Hematopoietic multipotent progenitor cell treated with erythropoietin and hydrocortisone succinate and interleukin-3 and kit ligand, for 15 days (in vitro differentiated cells): ENCODE measurements at regions not wholly inside any gene's neighbourhood (a gene's known extent, or its start where the extent isn't known, plus 50 kb on each side); places are given as distances from the start of the nearest gene placed in this dataset.

Experiments
- DNase-seq: peaks from one replicate; pipeline ENCODE4 v3.0.0-alpha.2; 2015; ENCODE audit warnings: low spot score

DNA sequence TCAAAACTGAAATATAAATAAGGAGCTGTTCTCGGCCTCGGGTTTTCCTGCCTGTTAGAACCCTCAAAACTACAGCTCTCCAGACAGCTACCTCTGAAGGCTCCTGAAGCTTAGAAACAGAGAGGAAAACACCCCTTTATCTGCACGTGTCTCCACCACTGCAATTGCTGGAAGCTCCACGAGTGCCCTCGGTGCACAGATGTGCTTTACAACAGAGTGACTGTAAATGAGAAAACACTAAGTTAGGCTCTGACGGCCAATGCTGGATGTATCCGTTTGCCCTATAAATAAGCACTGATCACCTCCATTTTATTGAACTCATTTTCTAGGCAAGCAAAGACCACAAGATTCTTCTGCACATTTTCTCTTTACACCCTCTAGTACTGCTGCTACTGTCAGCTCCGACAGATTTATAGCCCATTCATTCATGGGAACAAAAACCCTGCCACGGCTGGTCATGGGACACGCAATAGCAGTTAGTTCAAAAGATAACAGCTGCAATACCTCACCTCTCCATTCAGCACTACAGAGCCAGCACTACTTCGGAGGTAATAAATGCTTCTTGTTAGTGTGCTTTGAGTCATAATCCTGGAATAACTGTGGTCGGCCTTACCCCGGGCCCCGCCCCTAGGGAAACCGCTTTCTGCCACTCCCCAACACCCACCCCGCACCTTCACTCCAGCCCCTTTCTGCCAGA lies 241.1 kb upstream of the ZNF507 start:
- no peak for DNase-seq

GRCh38 chr19:32104850-32105235 lies 240.6 kb upstream of the ZNF507 start:
- DNase-seq: no peak

- DNase-seq: no peak
Observed at GRCh38 chr19:32105527-32106310, 239.7 kb upstream of the ZNF507 start.

DNA sequence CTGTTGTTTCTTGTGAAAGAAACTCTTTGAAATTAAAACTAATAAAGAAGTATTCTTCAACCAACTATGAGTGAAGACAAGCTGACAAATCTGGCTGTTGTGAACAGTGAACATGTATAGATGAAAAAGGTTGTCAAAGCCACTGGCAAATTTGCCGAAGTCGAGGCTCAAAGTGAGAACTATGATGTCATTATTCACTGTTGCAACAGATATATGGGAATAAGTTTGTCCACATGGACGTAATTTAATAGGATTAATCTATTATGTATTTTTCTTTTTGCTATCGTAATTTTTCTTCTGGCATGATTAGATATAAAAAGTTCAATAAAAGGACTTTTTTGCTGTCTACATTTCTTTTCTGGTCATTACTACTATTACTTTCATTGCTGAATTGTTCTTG lies 223.2 kb upstream of the ZNF507 start:
- no peak for DNase-seq

DNA sequence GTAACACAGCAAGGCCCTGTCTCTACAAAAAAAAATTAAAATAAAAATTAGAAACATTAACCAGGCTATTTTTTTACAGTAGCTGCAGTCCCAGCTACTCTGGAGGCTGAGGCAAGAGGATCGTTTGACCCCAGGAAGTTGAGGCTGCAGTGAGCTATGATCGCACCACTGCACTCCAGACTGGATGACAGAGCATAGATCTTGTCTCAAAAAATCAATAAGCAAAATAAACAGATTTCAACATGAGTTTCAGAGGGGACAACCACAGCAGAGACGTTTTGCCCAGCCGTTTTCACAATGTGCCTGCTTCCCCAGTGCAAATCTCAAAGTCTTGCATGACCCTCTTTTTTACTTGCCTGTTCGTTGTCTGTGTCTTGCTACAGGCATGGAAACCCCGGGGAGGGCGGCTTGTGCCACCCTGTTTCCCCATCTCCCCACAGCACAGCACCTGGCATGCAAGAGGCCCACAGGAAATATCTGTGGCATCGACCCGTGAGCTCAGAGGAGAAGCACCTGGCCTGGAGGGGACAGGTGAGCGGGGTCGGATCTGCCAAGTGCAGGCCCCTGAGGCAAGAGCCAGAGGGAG lies 222.0 kb upstream of the ZNF507 start:
- no peak for DNase-seq

DNA sequence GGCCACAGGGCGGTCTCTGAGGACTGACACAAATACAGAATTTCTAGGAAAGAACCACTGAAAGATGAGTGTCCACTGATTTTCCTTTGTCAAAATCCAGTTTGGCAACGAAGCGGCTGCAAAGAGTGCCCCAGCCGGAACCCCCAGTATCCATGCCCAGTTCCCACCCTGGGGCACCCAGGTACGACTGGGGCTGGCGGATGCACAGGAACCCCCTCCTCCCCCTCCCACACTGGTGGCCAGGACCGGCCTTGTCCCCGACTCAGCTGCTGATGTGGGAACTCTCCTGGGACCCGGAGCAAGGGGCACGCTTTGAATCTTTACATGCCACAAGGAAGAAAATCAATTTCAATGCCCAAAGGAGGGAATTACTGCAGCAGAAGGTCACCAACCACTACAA lies 220.8 kb upstream of the ZNF507 start:
- no peak for DNase-seq

GRCh38 chr19:32129141-32129540 lies 216.3 kb upstream of the ZNF507 start:
- DNase-seq: no peak

- DNase-seq: no peak
Observed at GRCh38 chr19:32130332-32130731, 215.1 kb upstream of the ZNF507 start.

DNA sequence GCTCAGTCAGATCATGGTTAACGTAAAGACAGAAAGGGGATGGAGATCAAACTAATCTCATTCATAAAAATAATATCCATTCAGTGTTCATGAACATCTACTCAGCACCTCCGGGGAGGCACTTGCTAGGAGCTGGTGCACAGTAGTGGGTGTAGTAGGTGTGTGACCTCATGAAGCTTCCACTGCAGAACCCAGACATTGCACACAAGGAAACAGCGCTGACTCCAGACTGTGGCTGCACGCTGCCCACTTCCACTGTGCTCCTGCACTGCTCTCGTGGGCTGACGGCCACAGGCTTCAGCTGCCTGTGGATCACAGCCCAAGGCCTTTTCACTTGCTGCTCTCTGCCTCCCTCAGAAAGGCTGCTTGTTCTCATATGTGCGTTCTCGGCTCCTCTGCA lies 214.4 kb upstream of the ZNF507 start:
- no peak for DNase-seq

DNA sequence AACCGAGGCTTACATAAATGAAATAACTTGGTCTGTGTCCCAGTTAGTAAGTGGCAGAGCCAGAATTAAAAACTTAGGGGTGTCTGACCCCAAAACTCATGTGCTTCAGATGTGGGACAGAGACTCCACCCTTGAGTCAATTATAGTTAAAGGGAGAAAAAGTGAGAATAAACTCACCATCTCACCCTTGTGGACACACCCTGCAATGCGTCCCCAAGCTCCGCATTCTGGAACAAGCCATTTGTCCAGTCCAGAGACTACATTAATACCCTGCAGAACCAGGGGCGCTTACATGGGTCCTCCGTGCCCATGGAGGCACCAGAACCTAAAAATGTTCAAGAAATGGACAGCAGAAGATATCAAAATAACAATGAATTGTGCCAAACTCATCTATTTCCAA lies 207.0 kb upstream of the ZNF507 start:
- DNase-seq: no peak

DNA sequence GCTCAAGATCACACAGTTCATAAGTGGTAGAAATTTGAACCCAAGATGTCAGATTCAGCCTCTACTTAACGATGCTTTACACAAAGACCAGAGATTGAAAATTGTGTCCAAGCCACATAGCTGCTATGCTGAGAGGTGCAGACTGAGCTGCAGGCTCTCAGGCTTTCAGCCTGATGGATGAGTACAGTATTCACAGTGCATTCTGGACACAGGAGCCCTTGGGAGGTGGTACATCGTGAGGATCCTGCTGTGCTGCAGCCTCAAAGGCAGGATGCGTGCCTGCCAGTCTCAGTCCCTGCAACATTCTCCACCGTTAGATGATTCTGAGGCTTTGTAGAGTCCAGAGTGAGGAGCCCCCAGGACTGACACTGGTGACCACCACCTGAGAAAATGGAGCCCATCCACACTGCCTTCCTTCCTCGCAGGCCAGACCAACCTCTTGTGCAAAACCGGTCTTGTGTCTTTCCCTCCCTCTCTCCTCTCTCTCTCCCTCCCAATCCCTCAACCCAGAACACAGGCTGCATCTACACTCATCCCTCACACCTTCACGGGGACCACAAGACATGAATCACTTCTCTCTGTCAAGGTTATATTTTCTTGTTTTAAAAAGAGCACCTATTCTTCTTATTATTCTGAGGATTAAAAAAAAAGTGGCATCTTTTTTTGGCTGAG lies 203.4 kb upstream of the ZNF507 start:
- no peak for DNase-seq

GRCh38 chr19:32146664-32147063 lies 198.7 kb upstream of the ZNF507 start:
- DNase-seq: no peak

- no peak for DNase-seq
Observed at GRCh38 chr19:32150605-32151004, 194.8 kb upstream of the ZNF507 start.

- no peak for DNase-seq
Observed at GRCh38 chr19:32154418-32154817, 191.0 kb upstream of the ZNF507 start.

DNA sequence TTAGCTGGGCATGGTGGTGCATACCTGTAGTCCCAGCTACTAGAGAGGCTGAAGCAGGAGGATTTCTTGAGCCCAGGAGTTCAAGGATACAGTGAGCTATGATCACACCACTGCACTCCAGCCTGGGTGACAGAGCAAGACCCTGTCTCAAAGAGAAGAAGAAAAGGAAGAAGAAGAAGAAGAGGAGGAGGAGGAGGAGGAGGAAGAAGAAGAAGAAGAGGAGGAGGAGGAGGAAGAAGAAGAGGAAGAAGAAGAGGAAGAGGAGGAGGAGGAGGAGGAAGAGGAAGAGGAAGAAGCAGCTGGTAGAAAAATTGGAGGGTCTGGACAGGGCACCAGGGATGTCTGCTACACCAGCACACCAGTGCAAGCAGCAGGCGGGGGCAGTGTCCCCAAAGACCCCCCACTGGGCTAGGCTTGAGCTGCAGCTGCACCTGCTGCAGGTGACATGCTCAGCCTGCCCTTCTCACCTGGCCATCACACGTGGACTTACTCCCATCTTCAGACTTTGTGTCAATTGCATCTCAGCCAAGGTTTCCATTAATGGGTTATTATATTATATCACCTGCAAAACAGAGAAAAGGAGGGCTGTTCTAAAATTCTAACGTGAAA lies 180.9 kb upstream of the ZNF507 start:
- no peak for DNase-seq

DNA sequence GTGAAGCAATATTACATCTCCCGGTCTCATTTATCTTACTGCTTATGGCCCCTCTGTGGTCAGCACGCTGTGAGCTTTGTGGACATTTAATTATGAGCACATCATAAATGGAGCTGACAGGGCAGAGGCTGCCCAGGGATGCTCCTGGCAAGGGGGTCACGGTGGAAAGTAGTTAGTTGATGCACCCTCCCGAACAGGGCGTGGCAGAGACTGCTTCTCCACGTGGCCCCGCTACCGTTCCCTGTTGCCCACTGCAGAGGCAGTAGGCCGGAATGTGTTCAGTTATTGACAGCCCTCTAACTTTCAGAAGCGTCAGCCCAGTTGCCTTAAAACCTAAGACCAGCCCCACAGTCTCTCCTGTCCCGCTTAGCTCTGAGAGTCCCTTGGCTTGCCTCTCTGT lies 180.3 kb upstream of the ZNF507 start:
- DNase-seq: no peak

DNA sequence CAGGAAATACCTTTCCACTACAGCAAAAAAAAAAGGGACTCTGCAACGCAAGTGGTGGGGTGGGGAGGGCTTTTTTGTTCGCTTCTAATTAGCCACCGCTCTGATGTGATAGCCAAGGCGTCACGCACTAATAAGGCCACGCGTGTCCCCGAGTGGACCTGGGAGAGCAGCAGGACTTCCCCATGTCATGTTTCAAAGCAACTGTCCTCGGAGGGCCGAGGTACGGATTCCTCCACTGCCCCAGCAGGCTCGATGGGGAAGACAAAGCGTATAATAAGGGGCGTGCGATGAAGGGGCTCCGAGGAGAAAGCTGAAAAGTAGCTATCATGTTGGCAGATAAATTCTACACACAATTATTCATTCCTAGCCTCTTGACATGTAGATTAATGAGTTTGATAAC lies 179.7 kb upstream of the ZNF507 start:
- no peak for DNase-seq

GRCh38 chr19:32166238-32166637 lies 179.2 kb upstream of the ZNF507 start:
- no peak for DNase-seq

DNA sequence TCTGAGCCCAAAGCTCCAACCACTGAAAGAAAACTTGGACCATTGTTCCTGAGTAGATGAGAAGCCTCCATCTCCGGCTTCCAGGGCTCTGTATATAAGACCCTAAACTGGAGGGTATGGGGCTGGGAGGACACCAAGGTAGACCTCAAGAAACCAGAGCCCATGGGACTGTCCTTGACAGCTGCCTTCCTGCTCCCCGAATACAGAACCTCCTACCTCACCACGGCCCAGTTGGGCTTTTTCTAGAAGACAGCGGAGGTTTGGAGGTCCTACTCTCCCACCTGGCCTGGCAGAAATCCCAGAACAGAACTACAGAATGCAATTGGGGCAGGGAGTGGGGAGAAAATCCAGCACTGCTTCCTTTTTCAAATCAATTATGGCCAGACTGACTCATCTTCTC lies 177.3 kb upstream of the ZNF507 start:
- DNase-seq: no peak

DNA sequence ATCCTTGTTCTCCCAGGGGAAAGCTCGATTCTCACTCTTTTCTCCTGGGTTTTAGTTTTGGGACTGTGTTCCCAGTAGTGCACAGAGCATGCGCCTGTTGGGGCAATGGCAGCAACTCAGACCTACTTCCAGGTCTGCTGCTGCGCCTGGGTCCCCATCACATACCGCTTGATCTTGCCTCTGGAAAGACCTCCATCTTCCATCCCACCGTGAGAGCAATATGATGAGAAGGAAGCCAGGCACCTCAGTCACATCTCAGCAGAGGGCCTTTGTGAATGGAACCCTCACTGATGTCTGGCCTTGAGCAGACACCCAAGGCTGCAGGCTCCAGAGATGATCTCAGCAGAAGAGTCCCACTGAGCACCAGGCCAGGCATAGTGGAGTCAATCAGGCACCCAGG lies 176.8 kb upstream of the ZNF507 start:
- DNase-seq: no peak

- no peak for DNase-seq
Observed at GRCh38 chr19:32171719-32172151, 173.7 kb upstream of the ZNF507 start.

GRCh38 chr19:32172566-32173160 lies 172.7 kb upstream of the ZNF507 start:
- no peak for DNase-seq
